Mammary epithelial cell (primary cell): ENCODE measurements at regions not wholly inside any gene's neighbourhood (a gene's known extent, or its start where the extent isn't known, plus 50 kb on each side); places are given as distances from the start of the nearest gene placed in this dataset.

ENCODE experiments used
- CTCF ChIP-seq, 2 donors: IDR thresholded peaks in 1 of 2; conservative IDR thresholded peaks in 1 of 2; 2 replicates each; pipeline ENCODE4 v1.5.1; 2011 to 2012; ENCODE audit warnings: inconsistent platforms in 2 of 2, low read length in 2 of 2, mild to moderate bottlenecking in 2 of 2, control low read depth in 1 of 2, low read depth in 1 of 2; ENCODE audit not compliant: insufficient read depth in 1 of 2; ENCODE audit errors: extremely low read depth in 1 of 2
- EZH2 ChIP-seq: IDR thresholded peaks from 2 replicates; pipeline ENCODE4 v1.6.1; 2012; ENCODE audit warnings: low read length, inconsistent platforms, borderline replicate concordance

DNA sequence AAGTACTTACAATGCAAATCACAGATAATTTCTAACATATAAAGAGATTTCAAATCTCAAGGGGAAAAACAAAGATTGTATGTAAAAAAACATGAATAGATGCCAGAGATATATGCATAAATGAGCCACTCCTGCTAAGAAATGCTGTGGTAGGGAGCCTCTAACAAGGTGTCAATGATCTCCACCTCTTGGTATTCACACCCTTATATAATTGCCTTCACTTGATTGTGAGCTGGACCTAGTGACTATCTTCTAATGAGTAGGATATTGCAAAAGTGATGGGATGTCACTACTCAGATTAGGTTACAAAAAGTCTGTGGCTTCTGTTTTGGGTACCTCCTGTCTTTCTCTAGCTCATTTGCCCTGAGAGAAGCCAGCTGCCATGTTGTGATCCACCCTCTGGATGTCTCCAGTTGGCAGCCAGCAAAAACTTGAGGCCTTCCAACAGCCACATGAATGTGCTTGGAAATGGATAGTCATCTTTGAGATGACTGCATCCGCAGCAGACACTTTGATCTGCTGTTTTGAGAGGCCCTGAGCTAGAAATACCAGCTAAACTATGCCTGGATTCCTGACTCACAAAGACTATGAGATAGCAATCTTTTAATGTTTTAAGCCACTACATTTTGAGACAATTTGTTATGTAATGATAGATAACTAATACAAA lies 196.1 kb upstream of the FGGY start:
- TF ChIP-seq EZH2 (no peak), CTCF (conservative IDR thresholded peaks at IDR 0.05 in 1 of 2, IDR thresholded peaks at IDR 0.05 in 1 of 2; ENCODE audit: extremely low read depth in 1 of 2, insufficient read depth in 1 of 2, low read depth in 1 of 2, low read length in 2 of 2) (no peak)
